ENCODE measurements at regions not wholly inside any gene's neighbourhood (a gene's known extent, or its start where the extent isn't known, plus 50 kb on each side); places are given as distances from the start of the nearest gene placed in this dataset.

- DNase-seq (ENCODE audit: low read depth), result no peak
Observed at GRCh38 chr2:22600999-22601398, 784.0 kb upstream of the KLHL29 start.

GRCh38 chr2:22604136-22604535, 780.8 kb upstream of the KLHL29 start:
- DNase-seq (ENCODE audit: low read depth), result no peak

GRCh38 chr2:22616031-22616430, 768.9 kb upstream of the KLHL29 start:
- no peak for DNase-seq (ENCODE audit: low read depth)

- no peak for DNase-seq (ENCODE audit: low read depth)
Observed at GRCh38 chr2:22623620-22624019, 761.4 kb upstream of the KLHL29 start.

GRCh38 chr2:22626621-22627020, 758.4 kb upstream of the KLHL29 start:
- no peak for DNase-seq (ENCODE audit: low read depth)

GRCh38 chr2:22628221-22628620, 756.8 kb upstream of the KLHL29 start:
- no peak for DNase-seq (ENCODE audit: low read depth)

- no peak for DNase-seq (ENCODE audit: low read depth)
Observed at GRCh38 chr2:22628906-22629305, 756.1 kb upstream of the KLHL29 start.

- DNase-seq (ENCODE audit: low read depth), result no peak
Observed at GRCh38 chr2:22634167-22634566, 750.8 kb upstream of the KLHL29 start.

GRCh38 chr2:22656426-22656825, 728.6 kb upstream of the KLHL29 start:
- DNase-seq (ENCODE audit: low read depth), result no peak

- no peak for DNase-seq (ENCODE audit: low read depth)
Observed at GRCh38 chr2:22673529-22673928, 711.5 kb upstream of the KLHL29 start.

- no peak for DNase-seq (ENCODE audit: low read depth)
Observed at GRCh38 chr2:22683914-22684313, 701.1 kb upstream of the KLHL29 start.

GRCh38 chr2:22690096-22690495, 694.9 kb upstream of the KLHL29 start:
- DNase-seq (ENCODE audit: low read depth), result no peak

GRCh38 chr2:22691666-22692065, 693.3 kb upstream of the KLHL29 start:
- no peak for DNase-seq (ENCODE audit: low read depth)

- no peak for DNase-seq (ENCODE audit: low read depth)
Observed at GRCh38 chr2:22692746-22693145, 692.2 kb upstream of the KLHL29 start.

- DNase-seq (ENCODE audit: low read depth), result no peak
Observed at GRCh38 chr2:22694300-22694699, 690.7 kb upstream of the KLHL29 start.

- no peak for DNase-seq (ENCODE audit: low read depth)
Observed at GRCh38 chr2:22694856-22695255, 690.1 kb upstream of the KLHL29 start.

- no peak for DNase-seq (ENCODE audit: low read depth)
Observed at GRCh38 chr2:22697054-22697788, 687.8 kb upstream of the KLHL29 start.

- DNase-seq (ENCODE audit: low read depth), result no peak
Observed at GRCh38 chr2:22701561-22702160, 683.3 kb upstream of the KLHL29 start.

- DNase-seq (ENCODE audit: low read depth), result no peak
Observed at GRCh38 chr2:22703286-22703920, 681.6 kb upstream of the KLHL29 start.

- DNase-seq (ENCODE audit: low read depth), result no peak
Observed at GRCh38 chr2:22719396-22719795, 665.6 kb upstream of the KLHL29 start.

- no peak for DNase-seq (ENCODE audit: low read depth)
Observed at GRCh38 chr2:22729466-22729865, 655.5 kb upstream of the KLHL29 start.

GRCh38 chr2:22734373-22735045, 650.5 kb upstream of the KLHL29 start:
- DNase-seq (ENCODE audit: low read depth), result no peak

GRCh38 chr2:22737144-22737543, 647.8 kb upstream of the KLHL29 start:
- DNase-seq (ENCODE audit: low read depth), result no peak

All from stimulated activated CD8-positive, alpha-beta memory T cell treated with anti-CD3 and anti-CD28 coated beads, Interleukin-15, amount 100 ng/mL, for 24 hours (primary cell).